ENCODE measurements at regions not wholly inside any gene's neighbourhood (a gene's known extent, or its start where the extent isn't known, plus 50 kb on each side); places are given as distances from the start of the nearest gene placed in this dataset.

DNA sequence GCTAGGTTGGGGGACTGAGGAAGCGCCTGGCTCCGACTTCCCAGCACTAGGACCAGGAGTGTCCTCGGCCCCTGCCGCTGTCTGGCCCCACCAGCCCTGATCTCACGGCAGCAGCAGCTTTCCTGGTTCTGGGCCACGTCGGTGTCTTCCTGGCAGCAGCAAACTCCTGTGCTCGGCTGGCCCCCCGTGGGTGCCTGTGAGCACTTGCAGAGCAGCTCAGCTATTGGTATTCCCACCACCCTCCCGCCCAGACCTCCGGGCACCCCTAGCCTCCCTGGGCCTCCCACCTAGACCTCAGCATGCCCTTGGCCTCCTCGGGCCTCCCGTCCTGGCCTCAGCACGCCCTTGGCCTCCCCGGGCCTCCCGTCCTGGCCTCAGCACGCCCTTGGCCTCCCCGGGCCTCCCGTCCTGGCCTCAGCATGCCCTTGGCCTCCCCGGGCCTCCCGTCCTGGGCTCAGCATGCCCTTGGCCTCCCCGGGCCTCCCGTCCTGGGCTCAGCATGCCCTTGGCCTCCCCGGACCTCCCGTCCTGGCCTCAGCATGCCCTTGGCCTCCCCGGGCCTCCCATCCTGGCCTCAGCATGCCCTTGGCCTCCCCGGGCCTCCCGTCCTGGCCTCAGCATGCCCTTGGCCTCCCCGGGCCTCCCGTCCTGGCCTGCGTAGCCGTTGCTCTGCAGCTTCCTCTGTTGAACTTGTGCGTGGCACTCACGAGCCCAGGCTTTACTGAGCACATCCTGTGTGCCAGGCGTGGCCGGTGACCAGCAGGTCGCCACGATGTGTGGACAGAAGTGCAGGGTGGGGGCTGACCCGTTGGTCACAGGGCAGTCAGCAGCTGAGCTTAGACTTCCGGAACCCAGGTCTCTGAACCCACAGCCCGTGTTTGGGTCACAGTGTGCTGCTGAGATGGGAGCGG is 51.8 kb upstream of the ACSF3 start:
- H3K36me3 Mint-ChIP-seq, result no peaks in the 10 kb centered on the region
- H3K4me1 Mint-ChIP-seq (ENCODE audit: unreplicated experiment), result peaks cover 3% of the 10 kb centered on the region
- TF ChIP-seq, protein P1, sequence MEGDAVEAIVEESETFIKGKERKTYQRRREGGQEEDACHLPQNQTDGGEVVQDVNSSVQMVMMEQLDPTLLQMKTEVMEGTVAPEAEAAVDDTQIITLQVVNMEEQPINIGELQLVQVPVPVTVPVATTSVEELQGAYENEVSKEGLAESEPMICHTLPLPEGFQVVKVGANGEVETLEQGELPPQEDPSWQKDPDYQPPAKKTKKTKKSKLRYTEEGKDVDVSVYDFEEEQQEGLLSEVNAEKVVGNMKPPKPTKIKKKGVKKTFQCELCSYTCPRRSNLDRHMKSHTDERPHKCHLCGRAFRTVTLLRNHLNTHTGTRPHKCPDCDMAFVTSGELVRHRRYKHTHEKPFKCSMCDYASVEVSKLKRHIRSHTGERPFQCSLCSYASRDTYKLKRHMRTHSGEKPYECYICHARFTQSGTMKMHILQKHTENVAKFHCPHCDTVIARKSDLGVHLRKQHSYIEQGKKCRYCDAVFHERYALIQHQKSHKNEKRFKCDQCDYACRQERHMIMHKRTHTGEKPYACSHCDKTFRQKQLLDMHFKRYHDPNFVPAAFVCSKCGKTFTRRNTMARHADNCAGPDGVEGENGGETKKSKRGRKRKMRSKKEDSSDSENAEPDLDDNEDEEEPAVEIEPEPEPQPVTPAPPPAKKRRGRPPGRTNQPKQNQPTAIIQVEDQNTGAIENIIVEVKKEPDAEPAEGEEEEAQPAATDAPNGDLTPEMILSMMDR (conservative IDR thresholded peaks at IDR 0.05), result no peak
- H3K27ac Mint-ChIP-seq, result no peak overlapping the region
- peaks cover 5% of the 10 kb centered on the region for H3K9me3 Mint-ChIP-seq
- peaks cover 35% of the 10 kb centered on the region for H3K27me3 Mint-ChIP-seq
- no peak overlapping the region for H3K4me3 Mint-ChIP-seq
- DNase-seq (ENCODE audit: extremely low spot score, unreplicated experiment), result no peak

DNA sequence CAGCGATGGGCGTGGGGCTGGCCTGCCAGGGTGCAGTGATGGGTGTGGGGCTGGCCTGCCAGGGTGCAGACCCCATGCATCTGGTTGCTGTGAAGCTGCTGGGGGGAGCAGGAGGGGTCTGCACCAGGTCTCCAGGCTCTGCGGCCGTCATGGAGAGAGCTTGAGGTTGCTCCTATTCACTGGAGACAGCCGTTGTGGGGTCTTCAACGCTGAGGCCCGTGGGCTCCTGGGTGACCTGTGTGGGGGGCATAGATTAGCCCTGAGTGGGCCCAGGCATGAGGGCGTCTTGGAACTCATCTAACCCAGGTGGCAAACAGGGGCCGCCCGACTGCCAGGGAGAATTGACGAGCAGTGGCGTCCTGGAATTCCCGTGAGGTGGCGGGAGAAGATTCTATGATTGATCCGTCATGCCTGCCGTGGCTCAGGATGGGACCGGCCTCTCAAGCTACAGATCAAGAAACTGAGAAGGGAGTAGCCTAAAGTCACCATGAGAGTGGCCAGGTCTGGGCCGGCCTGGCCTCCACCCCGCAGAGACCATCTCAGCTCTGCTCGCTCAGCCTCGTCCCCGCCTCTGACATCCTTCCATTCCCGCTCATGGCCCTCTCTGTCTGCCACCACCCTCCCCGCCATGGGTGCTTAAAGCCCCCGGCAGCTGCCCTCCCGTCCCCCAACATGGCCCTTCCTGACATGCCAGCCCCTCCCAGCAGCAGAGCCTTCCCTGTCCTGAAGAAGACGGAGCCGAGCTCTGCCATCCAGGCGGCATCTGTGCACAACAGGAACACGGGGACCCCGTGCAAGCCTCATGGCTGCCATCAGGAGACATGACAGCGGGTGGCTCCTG is 50.7 kb upstream of the ACSF3 start:
- Mint-ChIP-seq H3K36me3 (no peaks in the 10 kb centered on the region), H3K27ac (no peak overlapping the region), H3K4me1 (ENCODE audit: unreplicated experiment) (no peaks in the 10 kb centered on the region), H3K9me3 (peaks cover 5% of the 10 kb centered on the region), H3K27me3 (peaks cover 33% of the 10 kb centered on the region), H3K4me3 (no peak overlapping the region)
- TF ChIP-seq, protein P1 (conservative IDR thresholded peaks at IDR 0.05), result no peak
- no peak for DNase-seq (ENCODE audit: extremely low spot score, unreplicated experiment)

DNA sequence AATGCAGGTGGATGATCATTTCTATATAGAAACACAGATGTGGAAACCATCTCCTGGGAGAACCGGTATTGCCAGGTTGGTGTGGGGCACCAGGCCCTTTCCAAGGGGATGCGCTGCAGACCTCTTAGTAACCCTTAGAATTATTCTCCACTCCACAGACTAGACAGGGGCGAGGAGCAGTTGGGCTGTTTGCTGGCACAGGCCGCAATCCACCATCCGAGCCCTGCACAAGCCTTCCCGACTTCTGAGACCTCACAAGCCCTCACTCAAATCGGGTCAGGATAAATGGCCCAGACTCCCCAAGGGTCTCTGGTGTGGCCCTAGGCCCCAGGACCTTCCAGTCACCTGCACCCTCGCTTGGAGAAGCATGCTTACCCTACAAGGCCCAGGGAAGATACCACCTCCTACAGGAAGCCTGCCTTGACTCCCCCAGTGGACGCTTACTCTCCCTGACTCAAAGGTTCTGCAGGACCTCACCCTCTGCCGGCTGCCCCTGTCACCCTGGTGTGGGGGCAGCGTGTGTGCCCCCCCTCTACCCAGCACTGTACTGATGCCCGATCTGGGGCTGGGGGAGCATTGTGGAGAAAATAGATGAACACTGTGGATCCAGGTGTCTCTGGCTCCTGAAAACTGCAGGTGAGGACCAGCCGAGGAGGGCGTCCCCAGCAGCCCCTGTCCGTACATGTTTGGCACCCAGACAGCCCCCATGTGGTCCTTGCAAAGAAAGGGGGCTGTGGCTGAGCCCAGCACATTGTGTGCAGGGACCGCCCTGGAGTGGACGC is 49.8 kb upstream of the ACSF3 start:
- Mint-ChIP-seq H3K27me3 (peaks cover 27% of the 10 kb centered on the region), H3K36me3 (no peaks in the 10 kb centered on the region), H3K27ac (no peak overlapping the region), H3K4me3 (no peak overlapping the region), H3K9me3 (peaks cover 5% of the 10 kb centered on the region), H3K4me1 (ENCODE audit: unreplicated experiment) (no peaks in the 10 kb centered on the region)
- no peak for DNase-seq (ENCODE audit: extremely low spot score, unreplicated experiment)
- TF ChIP-seq, protein P1 (conservative IDR thresholded peaks at IDR 0.05), result no peak

Data from type B pancreatic cell (in vitro differentiated cells).